Bronchial epithelial cell (primary cell): ENCODE measurements at regions not wholly inside any gene's neighbourhood (a gene's known extent, or its start where the extent isn't known, plus 50 kb on each side); places are given as distances from the start of the nearest gene placed in this dataset.

Experiments
- DNase-seq: peaks from one replicate; pipeline ENCODE4 v3.0.0-alpha.2; 2010; ENCODE audit warnings: low read depth
- FAIRE-seq: peaks from 2 replicates; lab custom pipeline; 2011; peaks lifted over from hg19 to GRCh38; lab: Jason Lieb, UNC
- H3K27me3 ChIP-seq: 2 replicates; pipeline ENCODE4 v1.5.1; 2011; ENCODE audit warnings: low read length; ENCODE audit not compliant: control insufficient read depth, insufficient read depth
- H3K36me3 ChIP-seq: 2 replicates; pipeline ENCODE4 v1.5.1; 2011; ENCODE audit warnings: low read length; ENCODE audit not compliant: control insufficient read depth, insufficient read depth
- H3K4me3 ChIP-seq: 2 replicates; pipeline ENCODE4 v1.5.1; 2011; ENCODE audit warnings: mild to moderate bottlenecking, low read depth, low read length, control low read depth
- TF ChIP-seq, protein P1 (sequence below): IDR thresholded peaks from 2 replicates; pipeline ENCODE4 v1.5.1; 2011; ENCODE audit warnings: mild to moderate bottlenecking, moderate library complexity, low read length, control low read depth, inconsistent platforms; ENCODE audit not compliant: insufficient read depth, severe bottlenecking

DNA sequence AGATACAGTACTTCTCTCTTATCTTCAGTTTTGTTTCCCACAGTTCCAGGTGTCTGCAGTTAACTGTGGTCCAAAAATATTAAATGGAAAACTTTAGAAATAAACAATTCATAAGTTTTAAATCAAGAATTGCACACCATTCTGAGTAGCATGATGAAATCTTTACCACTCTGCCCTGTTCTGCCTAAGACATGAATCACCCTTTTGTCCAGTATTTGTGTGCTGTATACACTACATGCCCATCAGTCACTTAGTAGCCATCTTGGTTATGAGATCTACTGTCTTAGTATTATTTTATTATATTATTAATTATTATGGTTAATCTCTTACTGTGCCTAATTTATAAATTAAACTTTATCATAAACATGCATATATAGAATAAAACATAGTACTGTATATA is 279.0 kb downstream of the OGFRL1 start:
- TF ChIP-seq, protein P1, sequence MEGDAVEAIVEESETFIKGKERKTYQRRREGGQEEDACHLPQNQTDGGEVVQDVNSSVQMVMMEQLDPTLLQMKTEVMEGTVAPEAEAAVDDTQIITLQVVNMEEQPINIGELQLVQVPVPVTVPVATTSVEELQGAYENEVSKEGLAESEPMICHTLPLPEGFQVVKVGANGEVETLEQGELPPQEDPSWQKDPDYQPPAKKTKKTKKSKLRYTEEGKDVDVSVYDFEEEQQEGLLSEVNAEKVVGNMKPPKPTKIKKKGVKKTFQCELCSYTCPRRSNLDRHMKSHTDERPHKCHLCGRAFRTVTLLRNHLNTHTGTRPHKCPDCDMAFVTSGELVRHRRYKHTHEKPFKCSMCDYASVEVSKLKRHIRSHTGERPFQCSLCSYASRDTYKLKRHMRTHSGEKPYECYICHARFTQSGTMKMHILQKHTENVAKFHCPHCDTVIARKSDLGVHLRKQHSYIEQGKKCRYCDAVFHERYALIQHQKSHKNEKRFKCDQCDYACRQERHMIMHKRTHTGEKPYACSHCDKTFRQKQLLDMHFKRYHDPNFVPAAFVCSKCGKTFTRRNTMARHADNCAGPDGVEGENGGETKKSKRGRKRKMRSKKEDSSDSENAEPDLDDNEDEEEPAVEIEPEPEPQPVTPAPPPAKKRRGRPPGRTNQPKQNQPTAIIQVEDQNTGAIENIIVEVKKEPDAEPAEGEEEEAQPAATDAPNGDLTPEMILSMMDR: no peak
- no peak overlapping the region for H3K4me3 ChIP-seq
- FAIRE-seq (no peak), DNase-seq (peak; percentile 35)
- no peaks in the 10 kb centered on the region for H3K27me3 ChIP-seq
- H3K36me3 ChIP-seq: no peaks in the 10 kb centered on the region

DNA sequence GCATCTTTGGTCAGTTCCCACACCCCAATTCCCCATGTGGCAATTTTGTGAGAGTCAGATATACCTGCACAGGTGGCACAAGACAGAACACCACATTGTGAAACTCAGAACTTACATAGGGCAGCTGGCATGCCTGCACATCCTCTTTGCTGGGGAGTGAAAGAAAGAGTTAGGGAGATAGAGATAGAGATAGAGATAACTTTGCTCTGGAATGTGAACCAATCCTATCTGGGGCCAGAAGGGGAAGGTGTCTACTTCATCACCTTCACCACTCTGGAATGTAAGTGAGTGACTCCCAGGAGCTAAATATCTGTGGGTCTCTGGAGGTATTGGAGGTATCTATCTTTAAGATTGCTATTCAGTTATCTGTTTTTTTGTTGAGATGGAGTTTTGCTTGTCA is 289.2 kb downstream of the OGFRL1 start:
- DNase-seq (no peak), FAIRE-seq (no peak)
- H3K36me3 ChIP-seq: no peaks in the 10 kb centered on the region
- no peaks in the 10 kb centered on the region for H3K27me3 ChIP-seq
- no peak overlapping the region for H3K4me3 ChIP-seq
- TF ChIP-seq, protein P1: no peak

DNA sequence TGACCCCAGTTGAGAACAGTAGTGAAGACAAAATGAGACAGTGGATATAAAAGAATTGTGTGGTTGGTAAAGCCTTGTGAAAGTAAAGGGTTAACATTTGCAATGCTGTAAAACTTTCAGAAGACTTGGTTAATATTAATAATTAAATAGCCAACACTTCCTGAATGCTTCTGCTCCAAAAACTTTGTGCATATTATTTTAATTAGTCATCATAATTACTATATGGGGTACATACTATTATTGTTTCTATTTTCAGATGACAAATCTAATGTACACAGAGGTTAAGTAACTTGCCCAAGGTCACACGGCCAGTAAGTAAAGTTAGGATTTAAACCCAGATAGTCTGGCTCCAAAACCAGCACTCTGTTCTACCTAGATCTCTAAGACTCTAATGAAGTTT is 291.3 kb downstream of the OGFRL1 start:
- peak; percentile 42 for DNase-seq
- Histone ChIP-seq H3K27me3 (no peaks in the 10 kb centered on the region), H3K4me3 (no peak overlapping the region), H3K36me3 (no peaks in the 10 kb centered on the region)
- no peak for FAIRE-seq
- TF ChIP-seq, protein P1: no peak

DNA sequence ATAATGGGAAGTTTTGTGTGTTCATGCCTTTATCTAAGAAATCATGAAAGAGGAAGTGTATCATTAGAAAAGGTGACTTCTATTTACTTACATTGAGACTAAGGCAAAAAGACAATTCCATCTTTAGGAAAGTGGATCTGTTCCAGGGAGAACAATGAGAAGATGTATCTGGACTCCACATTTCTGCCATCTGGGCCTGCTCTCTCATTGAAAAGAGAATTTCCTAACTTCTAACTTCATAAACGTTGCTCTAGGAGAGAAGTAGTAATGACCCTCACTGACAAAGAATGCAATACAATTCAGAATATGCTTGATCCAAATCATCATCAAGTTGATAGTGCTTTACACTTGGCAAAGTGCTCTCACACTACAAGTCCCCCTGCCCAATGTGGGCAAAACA is 294.2 kb downstream of the OGFRL1 start:
- DNase-seq (no peak), FAIRE-seq (no peak)
- H3K27me3 ChIP-seq: no peaks in the 10 kb centered on the region
- TF ChIP-seq, protein P1: no peak
- no peak overlapping the region for H3K4me3 ChIP-seq
- no peaks in the 10 kb centered on the region for H3K36me3 ChIP-seq

DNA sequence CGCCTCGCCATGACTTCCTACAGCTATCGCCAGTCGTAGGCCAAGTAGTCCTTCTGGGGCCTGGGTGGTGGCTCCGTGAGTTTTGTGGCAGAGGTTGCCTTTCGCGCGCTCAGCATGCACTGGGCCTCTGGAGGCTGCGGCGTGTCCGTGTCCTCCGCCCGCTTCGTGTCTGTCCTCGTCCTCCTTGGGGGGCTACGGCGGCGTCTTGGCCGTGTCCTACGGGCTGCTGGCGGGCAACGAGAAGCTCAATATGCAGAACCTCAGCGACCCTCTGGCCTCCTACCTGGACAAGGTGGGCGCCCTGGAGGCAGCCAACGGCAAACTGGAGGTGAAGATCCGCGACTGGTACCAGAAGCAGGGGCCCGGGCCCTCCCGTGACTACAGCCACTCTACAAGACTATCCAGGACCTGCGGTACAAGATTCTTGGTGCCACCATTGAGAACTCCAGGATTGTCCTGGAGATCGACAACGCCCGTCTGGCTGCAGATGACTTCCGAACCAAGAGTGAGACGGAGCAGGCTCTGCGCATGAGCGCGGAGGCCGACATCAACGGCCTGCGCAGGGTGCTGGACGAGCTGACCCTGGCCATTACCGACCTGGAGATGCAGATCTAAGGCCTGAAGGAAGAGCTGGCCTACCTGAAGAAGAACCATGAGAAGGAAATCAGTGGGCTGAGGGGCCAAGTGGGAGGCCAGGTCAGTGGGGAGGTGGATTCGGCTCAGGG is 296.3 kb downstream of the OGFRL1 start:
- TF ChIP-seq, protein P1: no peak
- H3K27me3 ChIP-seq: no peaks in the 10 kb centered on the region
- H3K4me3 ChIP-seq: no peak overlapping the region
- DNase-seq (no peak), FAIRE-seq (no peak)
- H3K36me3 ChIP-seq: no peaks in the 10 kb centered on the region

DNA sequence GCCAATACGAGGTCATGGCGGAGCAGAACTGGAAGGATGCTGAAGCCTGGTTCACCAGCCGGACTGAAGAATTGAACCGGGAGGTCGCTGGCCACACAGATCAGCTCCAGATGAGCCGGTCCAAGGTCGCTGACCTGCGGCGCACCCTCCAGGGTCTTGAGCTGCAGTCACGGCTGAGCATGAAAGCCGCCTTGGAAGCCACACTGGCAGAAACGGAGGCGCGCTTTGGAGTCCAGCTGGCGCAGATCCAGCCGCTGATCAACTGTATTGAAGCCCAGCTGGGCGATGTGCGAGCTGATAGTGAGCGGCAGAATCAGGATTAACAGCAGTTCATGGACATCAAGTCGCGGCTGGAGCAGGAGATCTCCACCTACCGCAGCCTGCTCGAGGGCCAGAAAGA is 296.9 kb downstream of the OGFRL1 start:
- Histone ChIP-seq H3K27me3 (no peaks in the 10 kb centered on the region), H3K36me3 (no peaks in the 10 kb centered on the region), H3K4me3 (no peak overlapping the region)
- TF ChIP-seq, protein P1: no peak
- FAIRE-seq: no peak
- DNase-seq: no peak
